NCI-H146 treated with DMSO at 0.1 percent for 48 hours (cell line): ENCODE measurements at regions not wholly inside any gene's neighbourhood (a gene's known extent, or its start where the extent isn't known, plus 50 kb on each side); places are given as distances from the start of the nearest gene placed in this dataset.

ENCODE experiments used
- DNase-seq: peaks from one replicate; lab custom pipeline; 2025; ENCODE audit not compliant: unreplicated experiment; lab: John Stamatoyannopoulos, UW

- no peak for DNase-seq
Observed at GRCh38 chr6:151699719-151700118, 107.8 kb upstream of the ESR1 start.

GRCh38 chr6:151701911-151702562, 105.4 kb upstream of the ESR1 start:
- no peak for DNase-seq

GRCh38 chr6:151702851-151703658, 104.4 kb upstream of the ESR1 start:
- no peak for DNase-seq

- DNase-seq, result no peak
Observed at GRCh38 chr6:151704383-151704782, 103.1 kb upstream of the ESR1 start.

- DNase-seq, result no peak
Observed at GRCh38 chr6:151705993-151706733, 101.3 kb upstream of the ESR1 start.

GRCh38 chr6:151709329-151709728, 98.2 kb upstream of the ESR1 start:
- no peak for DNase-seq

- DNase-seq, result no peak
Observed at GRCh38 chr6:151716526-151716932, 91.0 kb upstream of the ESR1 start.

- DNase-seq, result no peak
Observed at GRCh38 chr6:151719070-151719469, 88.4 kb upstream of the ESR1 start.

GRCh38 chr6:151721146-151721545, 86.3 kb upstream of the ESR1 start:
- no peak for DNase-seq

GRCh38 chr6:151721671-151722070, 85.8 kb upstream of the ESR1 start:
- DNase-seq, result no peak

GRCh38 chr6:151722342-151722741, 85.1 kb upstream of the ESR1 start:
- no peak for DNase-seq

GRCh38 chr6:151723152-151723551, 84.3 kb upstream of the ESR1 start:
- no peak for DNase-seq

GRCh38 chr6:151729829-151730495, 77.5 kb upstream of the ESR1 start:
- no peak for DNase-seq

GRCh38 chr6:151730496-151730870, 77.0 kb upstream of the ESR1 start:
- no peak for DNase-seq

GRCh38 chr6:151731313-151731712, 76.2 kb upstream of the ESR1 start:
- DNase-seq, result no peak

GRCh38 chr6:151733680-151734320, 73.7 kb upstream of the ESR1 start:
- no peak for DNase-seq

- DNase-seq, result no peak
Observed at GRCh38 chr6:151738267-151738666, 69.2 kb upstream of the ESR1 start.

GRCh38 chr6:151738960-151739359, 68.5 kb upstream of the ESR1 start:
- DNase-seq, result no peak

GRCh38 chr6:151740820-151741219, 66.7 kb upstream of the ESR1 start:
- no peak for DNase-seq

GRCh38 chr6:151747896-151748295, 59.6 kb upstream of the ESR1 start:
- no peak for DNase-seq

- no peak for DNase-seq
Observed at GRCh38 chr6:151749341-151749740, 58.1 kb upstream of the ESR1 start.
